HG03571 (cell line): ENCODE measurements at regions not wholly inside any gene's neighbourhood (a gene's known extent, or its start where the extent isn't known, plus 50 kb on each side); places are given as distances from the start of the nearest gene placed in this dataset.

Source experiments
- ATAC-seq: cut with Tn5 transposase; IDR thresholded peaks from one replicate; pipeline ENCODE4 v1.9.1; 2021; ENCODE audit not compliant: unreplicated experiment

DNA sequence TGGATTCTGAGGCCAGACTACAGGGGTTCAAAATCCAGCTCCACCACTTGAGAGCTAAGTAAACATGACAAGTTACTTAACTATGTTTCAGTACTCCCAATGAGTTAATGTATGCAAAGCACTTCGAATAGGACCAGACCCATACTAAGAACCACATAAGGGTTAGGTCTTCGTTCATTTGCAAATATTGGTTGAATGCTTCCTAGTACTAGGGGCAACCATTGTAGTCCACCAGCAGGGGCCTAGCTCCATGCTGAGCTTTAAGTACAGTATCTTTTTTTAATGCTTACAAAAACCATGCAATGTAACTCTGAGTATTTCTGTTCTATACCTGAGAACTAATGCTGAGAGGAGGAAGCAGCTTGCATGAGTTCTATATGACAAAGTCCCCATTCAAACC lies 80.4 kb upstream of the PDE1C start:
- ATAC-seq = no peak

DNA sequence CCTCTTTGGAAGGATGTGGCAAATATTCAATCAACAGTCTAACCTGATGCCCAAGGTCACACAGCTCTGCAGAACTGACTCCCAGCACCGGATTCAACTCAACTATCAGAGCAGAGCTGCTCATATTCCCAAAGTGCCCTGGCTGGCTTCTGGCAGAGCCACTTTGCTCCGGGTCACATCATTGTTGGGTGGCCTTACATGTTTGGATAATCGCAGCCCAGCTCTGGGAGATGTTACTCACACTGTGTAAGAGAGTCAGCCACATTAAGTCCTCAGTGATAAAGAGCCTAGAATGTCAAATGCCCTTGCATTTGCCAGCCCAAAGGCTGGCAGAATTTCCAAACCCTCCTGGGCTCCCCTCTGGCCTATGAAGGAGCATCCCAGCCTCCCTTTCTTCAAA lies 79.8 kb upstream of the PDE1C start:
- no peak for ATAC-seq

DNA sequence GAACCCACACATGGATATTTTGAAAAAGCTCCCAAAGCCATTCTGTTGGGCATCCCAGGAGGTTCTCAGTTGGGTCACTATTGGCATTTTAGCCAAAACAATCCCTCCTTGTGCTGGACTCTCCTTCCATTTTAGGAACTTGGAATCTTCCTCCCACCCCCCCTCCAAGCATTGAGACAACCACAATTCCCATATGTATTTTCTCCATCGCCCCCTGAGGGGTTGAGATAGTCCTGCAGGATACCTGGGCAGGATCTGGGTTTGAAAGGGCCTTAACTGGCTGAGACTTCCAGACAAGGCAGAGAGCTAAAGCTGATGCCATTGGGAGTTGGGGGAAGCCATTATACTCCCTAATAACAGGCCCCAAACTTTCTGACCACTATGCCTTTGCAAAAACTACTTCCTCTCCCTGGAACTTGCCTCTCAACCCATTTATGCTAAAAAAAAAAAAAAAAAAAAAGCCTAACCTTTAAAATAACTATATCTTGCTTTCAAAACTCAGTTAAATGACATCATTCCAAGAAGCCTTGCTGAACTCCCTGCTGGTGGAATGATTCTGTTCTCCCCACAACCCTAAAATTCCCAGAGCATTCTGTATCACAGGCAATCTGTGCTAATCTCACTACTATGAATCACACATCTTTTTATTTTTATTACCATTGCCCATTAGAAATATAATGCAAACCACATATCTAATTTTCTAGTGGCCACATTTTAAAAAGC lies 77.5 kb upstream of the PDE1C start:
- ATAC-seq = no peak

DNA sequence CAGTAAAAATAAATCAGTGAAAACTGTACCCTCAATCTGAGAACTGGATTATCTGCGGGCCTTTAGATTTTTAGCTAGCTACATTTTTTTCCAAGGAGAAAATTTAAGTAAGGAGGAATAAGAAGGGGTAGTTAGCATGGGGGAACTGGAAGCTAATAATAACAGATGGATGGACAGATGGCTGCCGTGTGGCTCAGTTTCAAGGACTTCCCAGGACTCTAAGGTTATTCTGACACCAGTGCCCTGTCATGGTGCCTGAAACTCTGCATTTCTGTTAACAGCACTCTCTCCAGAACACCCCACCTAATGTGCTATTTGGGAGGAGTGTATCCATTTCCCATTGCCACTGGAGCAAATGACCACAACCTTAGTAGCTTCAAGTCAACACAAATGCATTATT lies 75.7 kb upstream of the PDE1C start:
- ATAC-seq = no peak

DNA sequence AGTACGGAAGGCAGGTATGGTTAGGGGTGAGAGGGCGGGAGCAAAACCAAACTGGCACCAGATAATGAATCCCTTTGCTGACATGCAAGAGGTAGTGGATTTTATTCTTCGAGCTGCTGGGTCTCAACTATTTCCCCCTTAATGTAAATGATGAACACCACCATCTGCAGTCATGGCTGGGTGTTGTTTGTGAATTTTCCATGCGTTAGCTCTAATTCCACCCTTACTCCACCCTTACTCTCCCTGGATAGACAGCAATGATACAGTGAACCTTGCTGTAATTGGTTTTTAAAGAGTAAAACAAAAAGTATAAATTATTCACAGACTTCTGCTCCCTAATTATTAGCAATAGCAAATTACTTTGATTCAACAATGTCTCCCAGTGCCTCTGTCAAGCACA lies 74.5 kb upstream of the PDE1C start:
- no peak for ATAC-seq

DNA sequence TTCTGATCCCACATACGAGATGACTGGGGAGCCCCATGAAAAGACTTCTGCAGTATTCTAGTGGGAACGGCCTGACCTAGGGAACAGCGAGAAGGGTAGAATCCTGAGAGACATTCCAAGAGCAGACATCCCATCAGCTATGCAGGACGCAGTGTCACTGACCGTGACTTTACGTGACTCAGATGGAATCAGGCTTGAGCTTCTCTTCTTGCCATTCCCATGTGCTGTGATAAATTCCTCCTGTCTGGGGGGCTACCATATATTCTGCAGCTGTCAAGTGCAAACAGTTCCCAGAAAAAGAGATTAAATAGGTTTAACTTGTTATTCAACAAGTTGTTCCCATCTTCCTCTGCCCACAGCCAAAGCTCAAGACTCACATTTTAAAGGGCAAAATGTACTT lies 73.1 kb upstream of the PDE1C start:
- no peak for ATAC-seq

DNA sequence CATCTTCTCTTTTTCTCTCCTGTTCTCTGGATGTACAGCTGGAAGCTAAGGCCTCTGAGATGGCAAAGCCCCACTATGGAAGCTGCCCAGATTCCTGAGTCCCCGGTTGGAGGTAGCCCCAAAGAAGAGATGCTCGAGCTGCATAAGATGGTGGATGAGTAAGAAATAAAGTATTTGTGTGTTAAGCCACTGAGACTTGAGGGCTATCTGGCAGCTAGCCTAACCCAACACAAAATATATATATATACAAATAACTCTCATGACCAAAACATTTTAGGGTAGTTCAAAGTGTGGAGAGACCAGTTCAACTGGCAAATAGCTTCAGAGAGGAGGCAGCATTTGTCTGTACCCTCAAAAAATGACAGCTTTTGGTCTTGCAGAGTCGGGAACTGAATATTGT lies 72.4 kb upstream of the PDE1C start:
- ATAC-seq = no peak

DNA sequence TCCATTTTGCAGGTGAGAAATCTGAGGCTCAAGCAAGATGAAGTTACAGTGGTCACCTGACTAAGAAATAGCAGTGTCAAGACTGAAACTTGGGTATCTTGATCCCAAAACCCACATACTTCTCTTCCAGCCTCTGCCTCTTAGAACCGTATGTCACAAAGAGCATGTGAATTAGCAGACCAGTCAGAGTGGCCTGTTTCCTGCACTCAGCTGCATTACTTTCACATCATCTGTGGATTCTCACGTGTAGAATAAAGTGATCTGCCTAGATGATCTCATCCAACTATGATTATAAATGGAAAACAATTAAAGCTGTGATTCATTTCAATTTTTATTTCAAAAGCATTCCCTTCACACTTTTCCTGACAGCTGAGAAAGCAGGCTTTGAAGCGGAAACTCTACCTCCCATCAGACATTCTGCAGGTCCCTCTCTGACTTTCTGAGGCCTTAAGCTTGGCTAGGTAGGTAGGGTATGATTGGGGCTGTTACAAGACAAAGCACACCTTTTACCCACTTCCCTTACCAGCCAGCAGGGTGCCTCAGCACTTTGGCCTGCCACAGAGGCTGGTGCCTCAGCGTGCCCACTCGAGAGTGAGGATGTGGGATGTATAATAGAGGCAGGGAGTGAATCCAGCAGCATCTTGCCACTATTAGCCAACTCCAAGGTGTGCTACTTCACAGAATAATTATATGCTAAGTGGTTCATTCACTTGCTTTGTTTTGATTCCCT lies 70.2 kb upstream of the PDE1C start:
- no peak for ATAC-seq

DNA sequence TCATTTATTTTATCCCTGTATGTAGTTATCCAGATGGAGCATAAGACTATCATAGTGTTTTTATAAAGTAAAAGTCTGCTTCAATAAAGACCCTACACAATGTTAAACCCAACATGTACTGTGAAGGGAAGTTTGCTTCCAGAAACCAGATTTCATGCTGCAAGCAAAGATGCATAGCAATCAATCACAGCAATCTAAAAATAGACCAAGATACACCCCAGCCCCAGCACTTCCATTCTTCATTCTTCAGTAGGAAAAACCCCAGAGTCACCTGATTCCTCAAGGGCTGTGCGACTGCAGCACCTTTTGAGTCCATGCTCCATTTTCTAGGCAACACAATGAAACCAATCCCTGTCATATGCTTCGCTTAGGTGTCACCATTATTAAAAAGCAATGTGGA lies 66.9 kb upstream of the PDE1C start:
- ATAC-seq = no peak

DNA sequence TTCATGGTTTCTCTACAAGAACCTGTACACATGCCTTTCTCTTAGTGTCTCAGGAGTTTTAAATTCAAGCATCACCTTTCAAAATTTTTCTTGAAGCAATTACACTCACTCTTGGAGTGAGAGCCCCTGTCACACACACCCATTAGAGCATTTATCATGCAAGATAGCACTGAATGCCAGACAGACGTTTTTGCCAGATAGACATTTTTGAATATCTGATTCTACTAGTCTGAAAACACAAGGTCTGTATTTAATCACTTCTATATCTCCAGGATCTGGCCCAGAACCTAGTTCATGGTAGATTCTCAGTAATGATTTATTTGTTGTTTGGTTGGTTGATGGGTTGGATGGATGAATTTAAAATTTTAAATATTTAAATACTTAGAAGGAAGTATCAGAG lies 60.9 kb upstream of the PDE1C start:
- no peak for ATAC-seq

DNA sequence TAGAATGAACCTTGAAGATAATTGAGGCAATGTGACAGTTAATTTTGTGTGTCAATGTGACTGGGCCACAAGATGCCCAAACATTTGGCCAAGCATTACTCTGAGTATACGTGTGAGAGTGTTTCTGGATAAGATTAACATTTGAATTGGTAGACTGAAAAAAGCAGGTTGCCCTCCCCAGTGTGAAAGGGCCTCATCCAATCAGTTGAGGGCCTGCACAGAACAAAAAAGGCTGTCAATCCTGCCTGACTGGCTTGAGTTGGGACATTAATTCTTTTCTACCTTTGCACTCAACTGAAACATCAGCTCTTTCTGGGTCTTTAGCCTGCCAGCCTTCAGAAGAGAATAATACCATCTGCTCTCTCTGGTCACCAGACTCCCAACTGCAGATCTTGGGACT lies 56.6 kb upstream of the PDE1C start:
- ATAC-seq = no peak
